GM23248 (cell line): ENCODE measurements at regions not wholly inside any gene's neighbourhood (a gene's known extent, or its start where the extent isn't known, plus 50 kb on each side); places are given as distances from the start of the nearest gene placed in this dataset.

Experiments used
- DNase-seq: peaks from one replicate; pipeline ENCODE4 v3.0.0-alpha.2; 2015
- H2AFZ ChIP-seq: fragments of 200-600 bp; sonication (generic); 2 replicates; pipeline ENCODE4 v1.6.1; 2016; ENCODE audit warnings: antibody characterized with exemption
- H3F3A ChIP-seq: fragments of 200-600 bp; sonication (generic); 2 replicates; pipeline ENCODE4 v1.6.1; 2016; ENCODE audit warnings: mild to moderate bottlenecking, antibody characterized with exemption, mixed run types; ENCODE audit not compliant: insufficient read depth
- H3K27ac ChIP-seq: fragments of 200-600 bp; sonication (generic); 2 replicates; pipeline ENCODE4 v1.5.1; 2016; ENCODE audit warnings: mild to moderate bottlenecking
- H3K27me3 ChIP-seq: fragments of 200-600 bp; sonication (generic); replicated peaks from 2 replicates; pipeline ENCODE4 v1.6.1; 2016; ENCODE audit warnings: mild to moderate bottlenecking; ENCODE audit not compliant: insufficient read depth
- H3K36me3 ChIP-seq: fragments of 200-600 bp; sonication (generic); 2 replicates; pipeline ENCODE4 v1.6.1; 2016; ENCODE audit warnings: low read depth, mild to moderate bottlenecking
- H3K4me1 ChIP-seq: fragments of 200-600 bp; sonication (generic); 2 replicates; pipeline ENCODE4 v1.6.1; 2016; ENCODE audit warnings: mild to moderate bottlenecking; ENCODE audit not compliant: insufficient read depth
- H3K4me2 ChIP-seq: fragments of 200-600 bp; sonication (generic); one replicate; pipeline ENCODE4 v1.6.1; 2016; ENCODE audit warnings: mild to moderate bottlenecking; ENCODE audit not compliant: unreplicated experiment
- H3K4me3 ChIP-seq: fragments of 200-600 bp; sonication (generic); 2 replicates; pipeline ENCODE4 v1.5.1; 2016; ENCODE audit warnings: mild to moderate bottlenecking
- H3K79me2 ChIP-seq: fragments of 200-600 bp; sonication (generic); 2 replicates; pipeline ENCODE4 v1.6.1; 2016; ENCODE audit warnings: mild to moderate bottlenecking; ENCODE audit not compliant: insufficient read depth
- H3K9ac ChIP-seq: fragments of 200-600 bp; sonication (generic); 2 replicates; pipeline ENCODE4 v1.6.1; 2016; ENCODE audit warnings: mild to moderate bottlenecking
- H3K9me2 ChIP-seq: fragments of 200-600 bp; sonication (generic); 2 replicates; pipeline ENCODE4 v1.6.1; 2016; ENCODE audit warnings: mixed run types, mild to moderate bottlenecking, moderate library complexity; ENCODE audit not compliant: insufficient read depth
- H3K9me3 ChIP-seq: fragments of 200-600 bp; sonication (generic); one replicate; pipeline ENCODE4 v1.6.1; 2017; ENCODE audit warnings: low read depth
- H4K20me1 ChIP-seq: fragments of 200-600 bp; sonication (generic); 2 replicates; pipeline ENCODE4 v1.6.0; 2016; ENCODE audit not compliant: insufficient read depth
- EZH2 ChIP-seq: fragments of 200-600 bp; sonication (generic); IDR thresholded peaks from 2 replicates; pipeline ENCODE4 v1.6.1; 2018; ENCODE audit warnings: antibody characterized with exemption, mild to moderate bottlenecking; ENCODE audit not compliant: insufficient read depth, poor library complexity, severe bottlenecking
- EZH2phosphoT487 ChIP-seq: fragments of 200-600 bp; sonication (generic); IDR thresholded peaks from 2 replicates; pipeline ENCODE4 v1.6.1; 2018; ENCODE audit warnings: antibody characterized with exemption, moderate library complexity, mild to moderate bottlenecking, low read depth; ENCODE audit not compliant: insufficient read depth
- WGBS, 2 experiments: methylation state at CpG; one replicate each; pipeline ENCODE4 v1.1.6; 2015 to 2017; ENCODE audit warnings: low lambda C conversion rate in 2 of 2, low coverage in 1 of 2; ENCODE audit errors: missing lambda C conversion rate in 2 of 2; 5-methylcytosine and 5-hydroxymethylcytosine counted together
- in situ Hi-C: fragments of 300-500 bp; cut with MboI; formaldehyde crosslinking; loops from 2 replicates; pipeline ENCODE4 v1.15.0; 2020

- H3K9ac ChIP-seq = no peak overlapping the region
- H3K4me3 ChIP-seq = no peak overlapping the region
- 0 to 4% methylated on average over 2 of the region's 2 CpGs for WGBS, 2 experiments
- H3K4me2 ChIP-seq = no peak overlapping the region
- H2AFZ ChIP-seq = no peak overlapping the region
- no peaks in the 10 kb centered on the region for H3K79me2 ChIP-seq
- H3K9me2 ChIP-seq = no peaks in the 10 kb centered on the region
- in situ Hi-C loops = no loop called here
- no peak for DNase-seq
- no peaks in the 10 kb centered on the region for H3K27me3 ChIP-seq
- no peaks in the 10 kb centered on the region for H3F3A ChIP-seq
- no peaks in the 10 kb centered on the region for H3K9me3 ChIP-seq
- no peaks in the 10 kb centered on the region for H4K20me1 ChIP-seq
- TF ChIP-seq EZH2 (no peak), EZH2phosphoT487 (no peak)
- no peaks in the 10 kb centered on the region for H3K4me1 ChIP-seq
- H3K36me3 ChIP-seq = no peaks in the 10 kb centered on the region
- H3K27ac ChIP-seq = no peak overlapping the region
Measured at GRCh38 chrX:144916785-144917184, 330.5 kb upstream of the SPANXN1 start.

GRCh38 chrX:144918936-144919335 lies 328.4 kb upstream of the SPANXN1 start:
- H3K79me2 ChIP-seq = no peaks in the 10 kb centered on the region
- DNase-seq = no peak
- in situ Hi-C loops = no loop called here
- no peaks in the 10 kb centered on the region for H3K9me2 ChIP-seq
- 23 to 33% methylated on average over 4 of the region's 4 CpGs for WGBS, 2 experiments
- H4K20me1 ChIP-seq = no peaks in the 10 kb centered on the region
- no peaks in the 10 kb centered on the region for H3F3A ChIP-seq
- no peak overlapping the region for H2AFZ ChIP-seq
- no peaks in the 10 kb centered on the region for H3K36me3 ChIP-seq
- TF ChIP-seq EZH2 = no peak
- TF ChIP-seq EZH2phosphoT487 = no peak
- H3K9ac ChIP-seq = no peak overlapping the region
- H3K4me1 ChIP-seq = no peaks in the 10 kb centered on the region
- no peak overlapping the region for H3K4me2 ChIP-seq
- H3K4me3 ChIP-seq = no peak overlapping the region
- H3K27ac ChIP-seq = no peak overlapping the region
- H3K9me3 ChIP-seq = no peaks in the 10 kb centered on the region
- no peaks in the 10 kb centered on the region for H3K27me3 ChIP-seq

- in situ Hi-C loops = no loop called here
- WGBS, 2 experiments = 0 to 6% methylated on average over 2 to 3 of the region's 3 CpGs
- Histone ChIP-seq H3K4me1 (no peaks in the 10 kb centered on the region), H3K79me2 (no peaks in the 10 kb centered on the region), H3K27me3 (no peaks in the 10 kb centered on the region), H2AFZ (no peak overlapping the region), H3K4me3 (no peak overlapping the region), H3K9ac (no peak overlapping the region), H3K27ac (no peak overlapping the region), H3K36me3 (no peaks in the 10 kb centered on the region), H3K9me3 (no peaks in the 10 kb centered on the region), H3K4me2 (no peak overlapping the region), H3F3A (no peaks in the 10 kb centered on the region), H4K20me1 (no peaks in the 10 kb centered on the region), H3K9me2 (no peaks in the 10 kb centered on the region)
- no peak for DNase-seq
- no peak for TF ChIP-seq EZH2
- no peak for TF ChIP-seq EZH2phosphoT487
Measured at GRCh38 chrX:144946666-144947065, 300.6 kb upstream of the SPANXN1 start.
